ENCODE measurements at regions not wholly inside any gene's neighbourhood (a gene's known extent, or its start where the extent isn't known, plus 50 kb on each side); places are given as distances from the start of the nearest gene placed in this dataset.

GRCh38 chr1:219088778-219089557 lies 84.7 kb upstream of the LYPLAL1 start (continued):
- TF ChIP-seq NR2F1 (conservative IDR thresholded peaks at IDR 0.05), result no peak
- no peak for TF ChIP-seq JUNB (IDR thresholded peaks at IDR 0.05)
- TF ChIP-seq, protein P1, sequence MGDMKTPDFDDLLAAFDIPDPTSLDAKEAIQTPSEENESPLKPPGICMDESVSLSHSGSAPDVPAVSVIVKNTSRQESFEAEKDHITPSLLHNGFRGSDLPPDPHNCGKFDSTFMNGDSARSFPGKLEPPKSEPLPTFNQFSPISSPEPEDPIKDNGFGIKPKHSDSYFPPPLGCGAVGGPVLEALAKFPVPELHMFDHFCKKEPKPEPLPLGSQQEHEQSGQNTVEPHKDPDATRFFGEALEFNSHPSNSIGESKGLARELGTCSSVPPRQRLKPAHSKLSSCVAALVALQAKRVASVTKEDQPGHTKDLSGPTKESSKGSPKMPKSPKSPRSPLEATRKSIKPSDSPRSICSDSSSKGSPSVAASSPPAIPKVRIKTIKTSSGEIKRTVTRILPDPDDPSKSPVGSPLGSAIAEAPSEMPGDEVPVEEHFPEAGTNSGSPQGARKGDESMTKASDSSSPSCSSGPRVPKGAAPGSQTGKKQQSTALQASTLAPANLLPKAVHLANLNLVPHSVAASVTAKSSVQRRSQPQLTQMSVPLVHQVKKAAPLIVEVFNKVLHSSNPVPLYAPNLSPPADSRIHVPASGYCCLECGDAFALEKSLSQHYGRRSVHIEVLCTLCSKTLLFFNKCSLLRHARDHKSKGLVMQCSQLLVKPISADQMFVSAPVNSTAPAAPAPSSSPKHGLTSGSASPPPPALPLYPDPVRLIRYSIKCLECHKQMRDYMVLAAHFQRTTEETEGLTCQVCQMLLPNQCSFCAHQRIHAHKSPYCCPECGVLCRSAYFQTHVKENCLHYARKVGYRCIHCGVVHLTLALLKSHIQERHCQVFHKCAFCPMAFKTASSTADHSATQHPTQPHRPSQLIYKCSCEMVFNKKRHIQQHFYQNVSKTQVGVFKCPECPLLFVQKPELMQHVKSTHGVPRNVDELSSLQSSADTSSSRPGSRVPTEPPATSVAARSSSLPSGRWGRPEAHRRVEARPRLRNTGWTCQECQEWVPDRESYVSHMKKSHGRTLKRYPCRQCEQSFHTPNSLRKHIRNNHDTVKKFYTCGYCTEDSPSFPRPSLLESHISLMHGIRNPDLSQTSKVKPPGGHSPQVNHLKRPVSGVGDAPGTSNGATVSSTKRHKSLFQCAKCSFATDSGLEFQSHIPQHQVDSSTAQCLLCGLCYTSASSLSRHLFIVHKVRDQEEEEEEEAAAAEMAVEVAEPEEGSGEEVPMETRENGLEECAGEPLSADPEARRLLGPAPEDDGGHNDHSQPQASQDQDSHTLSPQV (IDR thresholded peaks at IDR 0.05), result no peak
- 0 out of 2 replicates have a peak, but pooled peaks have one; percentile 23 for TF ChIP-seq ZNF687 (IDR thresholded peaks at IDR 0.05)
- no peak for TF ChIP-seq PAX8 (IDR thresholded peaks at IDR 0.05)
- TF ChIP-seq CREB1 (IDR thresholded peaks at IDR 0.05; ENCODE audit: low read depth), result no peak
- TF ChIP-seq ZNF24 (IDR thresholded peaks at IDR 0.05), result no peak
- no peak for TF ChIP-seq SKIL (IDR thresholded peaks at IDR 0.05; ENCODE audit: low read depth, poor library complexity, severe bottlenecking)
- TF ChIP-seq NR2C1 (IDR thresholded peaks at IDR 0.05), result no peak
- no peak for TF ChIP-seq SMAD1 (IDR thresholded peaks at IDR 0.05; ENCODE audit: low read depth, partially characterized antibody)
- no peak for TF ChIP-seq TCF7 (IDR thresholded peaks at IDR 0.05; ENCODE audit: borderline replicate concordance)
- no peak for TF ChIP-seq POLR2A (IDR thresholded peaks at IDR 0.05; ENCODE audit: low read depth, low read length)
- peak in 1 of 2 experiments; percentile 48; a peak in 1 of 4 replicates for TF ChIP-seq CEBPB (IDR thresholded peaks at IDR 0.05; ENCODE audit: borderline replicate concordance in 1 of 2, low read depth in 2 of 2, low read length in 2 of 2)
- TF ChIP-seq POU2F2 (IDR thresholded peaks at IDR 0.05; ENCODE audit: borderline replicate concordance, low read depth, low read length), result no peak
- no peak for TF ChIP-seq PML (IDR thresholded peaks at IDR 0.05; ENCODE audit: low read length)
- TF ChIP-seq, protein P2, sequence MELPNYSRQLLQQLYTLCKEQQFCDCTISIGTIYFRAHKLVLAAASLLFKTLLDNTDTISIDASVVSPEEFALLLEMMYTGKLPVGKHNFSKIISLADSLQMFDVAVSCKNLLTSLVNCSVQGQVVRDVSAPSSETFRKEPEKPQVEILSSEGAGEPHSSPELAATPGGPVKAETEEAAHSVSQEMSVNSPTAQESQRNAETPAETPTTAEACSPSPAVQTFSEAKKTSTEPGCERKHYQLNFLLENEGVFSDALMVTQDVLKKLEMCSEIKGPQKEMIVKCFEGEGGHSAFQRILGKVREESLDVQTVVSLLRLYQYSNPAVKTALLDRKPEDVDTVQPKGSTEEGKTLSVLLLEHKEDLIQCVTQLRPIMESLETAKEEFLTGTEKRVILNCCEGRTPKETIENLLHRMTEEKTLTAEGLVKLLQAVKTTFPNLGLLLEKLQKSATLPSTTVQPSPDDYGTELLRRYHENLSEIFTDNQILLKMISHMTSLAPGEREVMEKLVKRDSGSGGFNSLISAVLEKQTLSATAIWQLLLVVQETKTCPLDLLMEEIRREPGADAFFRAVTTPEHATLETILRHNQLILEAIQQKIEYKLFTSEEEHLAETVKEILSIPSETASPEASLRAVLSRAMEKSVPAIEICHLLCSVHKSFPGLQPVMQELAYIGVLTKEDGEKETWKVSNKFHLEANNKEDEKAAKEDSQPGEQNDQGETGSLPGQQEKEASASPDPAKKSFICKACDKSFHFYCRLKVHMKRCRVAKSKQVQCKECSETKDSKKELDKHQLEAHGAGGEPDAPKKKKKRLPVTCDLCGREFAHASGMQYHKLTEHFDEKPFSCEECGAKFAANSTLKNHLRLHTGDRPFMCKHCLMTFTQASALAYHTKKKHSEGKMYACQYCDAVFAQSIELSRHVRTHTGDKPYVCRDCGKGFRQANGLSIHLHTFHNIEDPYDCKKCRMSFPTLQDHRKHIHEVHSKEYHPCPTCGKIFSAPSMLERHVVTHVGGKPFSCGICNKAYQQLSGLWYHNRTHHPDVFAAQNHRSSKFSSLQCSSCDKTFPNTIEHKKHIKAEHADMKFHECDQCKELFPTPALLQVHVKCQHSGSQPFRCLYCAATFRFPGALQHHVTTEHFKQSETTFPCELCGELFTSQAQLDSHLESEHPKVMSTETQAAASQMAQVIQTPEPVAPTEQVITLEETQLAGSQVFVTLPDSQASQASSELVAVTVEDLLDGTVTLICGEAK (IDR thresholded peaks at IDR 0.05; ENCODE audit: borderline replicate concordance), result no peak

Measured in GM12878 (cell line).